Effector memory CD8-positive, alpha-beta T cell (primary cell): ENCODE measurements at regions not wholly inside any gene's neighbourhood (a gene's known extent, or its start where the extent isn't known, plus 50 kb on each side); places are given as distances from the start of the nearest gene placed in this dataset.
"Not testable (repeated sequence)": the region's sequence is repeated elsewhere in the genome, so short reads cannot be mapped to it uniquely, and the experiment has no call there.

Experiments
- ATAC-seq: fragments of 150-1000 bp; cut with Tn5 transposase; replicated peaks from 2 replicates; pipeline ENCODE4 v1.10.0; 2021; ENCODE audit warnings: mild to moderate bottlenecking, moderate library complexity
- DNase-seq, 3 experiments: peaks; one replicate each; pipeline ENCODE4 v3.0.0; 2021
- H3K27ac Mint-ChIP-seq, 2 donors: one replicate each; pipeline ENCODE4 v1.8.0; 2022; ENCODE audit warnings: mild to moderate bottlenecking in 2 of 2, mixed read lengths in 2 of 2, moderate library complexity in 2 of 2
- H3K27me3 Mint-ChIP-seq, 2 donors: one replicate each; pipeline ENCODE4 v1.8.0; 2022; ENCODE audit warnings: mixed read lengths in 2 of 2
- H3K36me3 Mint-ChIP-seq: one replicate; pipeline ENCODE4 v1.8.0; 2022; ENCODE audit warnings: mild to moderate bottlenecking, moderate library complexity, mixed read lengths; ENCODE audit not compliant: insufficient read depth
- H3K4me1 Mint-ChIP-seq, 2 donors: one replicate each; pipeline ENCODE4 v1.8.0; 2022; ENCODE audit warnings: low read depth in 2 of 2, mixed read lengths in 2 of 2
- H3K4me3 Mint-ChIP-seq, 2 donors: one replicate each; pipeline ENCODE4 v1.8.0; 2022; ENCODE audit warnings: mild to moderate bottlenecking in 2 of 2, mixed read lengths in 2 of 2, moderate library complexity in 2 of 2
- H3K9me3 Mint-ChIP-seq, 2 donors: one replicate each; pipeline ENCODE4 v1.8.0; 2022; ENCODE audit warnings: mixed read lengths in 2 of 2

DNA sequence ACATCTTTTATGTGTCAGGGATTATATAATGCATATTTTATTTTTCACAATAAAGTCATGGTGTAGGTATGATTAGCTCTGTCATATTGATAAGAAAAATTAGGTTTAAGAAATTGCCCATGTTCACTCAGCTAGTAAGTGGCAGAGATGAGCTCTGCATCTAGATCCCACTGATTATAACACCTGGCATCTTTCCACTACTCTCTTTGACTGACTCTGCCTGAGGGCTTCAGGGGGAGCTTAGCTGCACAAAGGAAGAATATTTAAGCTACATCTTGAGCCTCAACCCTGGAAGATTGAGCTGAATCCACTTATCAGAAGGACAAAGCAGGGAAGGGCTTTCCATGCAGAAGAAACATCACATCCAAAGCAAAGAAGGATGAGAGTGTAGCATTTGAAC is 190.4 kb downstream of the MIS18A start:
- no peak for ATAC-seq
- no peak for DNase-seq
- Mint-ChIP-seq H3K4me3 (no peak overlapping the region), H3K27ac (no peak overlapping the region), H3K4me1 (no peaks in the 10 kb centered on the region), H3K36me3 (no peaks in the 10 kb centered on the region), H3K9me3 (no peaks in the 10 kb centered on the region), H3K27me3 (peaks cover 12 to 39% of the 10 kb centered on the region in 2 donors)

DNA sequence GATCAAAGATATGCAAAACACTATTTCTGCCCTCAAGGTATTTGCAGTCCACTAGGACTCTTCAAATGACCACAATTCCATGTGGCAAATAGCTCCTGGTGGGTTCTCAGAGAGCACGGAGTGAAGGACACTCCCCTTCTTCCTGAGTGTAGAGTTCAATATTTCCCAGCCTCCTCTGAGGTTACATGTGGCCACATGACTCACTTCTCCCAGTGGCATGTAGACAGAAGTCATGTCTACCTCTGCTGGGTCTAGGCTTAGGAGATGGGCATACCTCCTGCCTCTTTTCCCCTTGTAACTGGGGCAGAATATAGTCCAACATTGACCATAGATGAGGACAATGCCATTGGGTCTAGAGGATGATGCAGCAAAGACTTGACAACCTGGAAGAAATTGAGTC is 191.4 kb downstream of the MIS18A start:
- Mint-ChIP-seq H3K4me1 (no peaks in the 10 kb centered on the region), H3K27me3 (peaks cover 8 to 39% of the 10 kb centered on the region in 2 donors), H3K27ac (no peak overlapping the region), H3K36me3 (no peaks in the 10 kb centered on the region), H3K4me3 (no peak overlapping the region), H3K9me3 (no peaks in the 10 kb centered on the region)
- DNase-seq (no peak), ATAC-seq (no peak)

DNA sequence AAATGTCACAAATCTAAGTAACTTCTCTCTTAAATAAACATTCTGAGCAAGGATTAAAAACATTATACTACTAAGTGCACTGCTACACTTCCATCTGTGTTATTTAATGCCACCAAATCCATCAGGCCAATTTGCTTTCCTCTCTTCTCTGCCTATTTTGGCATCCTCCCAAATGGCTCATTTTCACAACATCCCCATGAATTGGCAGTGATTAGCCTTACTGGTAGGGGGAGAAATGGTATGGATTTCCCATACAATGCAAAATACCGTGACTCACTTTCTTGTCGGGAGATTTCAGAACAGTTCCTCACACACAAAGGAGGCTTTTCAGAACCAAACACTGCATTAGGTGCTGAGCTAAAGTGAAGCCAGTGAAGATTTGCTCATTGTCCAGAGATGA is 195.7 kb downstream of the MIS18A start:
- H3K36me3 Mint-ChIP-seq: no peaks in the 10 kb centered on the region
- no peaks in the 10 kb centered on the region for H3K4me1 Mint-ChIP-seq
- DNase-seq (no peak), ATAC-seq (no peak)
- peaks cover 23 to 30% of the 10 kb centered on the region in 2 donors for H3K27me3 Mint-ChIP-seq
- no peak overlapping the region for H3K4me3 Mint-ChIP-seq
- no peaks in the 10 kb centered on the region for H3K9me3 Mint-ChIP-seq
- H3K27ac Mint-ChIP-seq: no peak overlapping the region

DNA sequence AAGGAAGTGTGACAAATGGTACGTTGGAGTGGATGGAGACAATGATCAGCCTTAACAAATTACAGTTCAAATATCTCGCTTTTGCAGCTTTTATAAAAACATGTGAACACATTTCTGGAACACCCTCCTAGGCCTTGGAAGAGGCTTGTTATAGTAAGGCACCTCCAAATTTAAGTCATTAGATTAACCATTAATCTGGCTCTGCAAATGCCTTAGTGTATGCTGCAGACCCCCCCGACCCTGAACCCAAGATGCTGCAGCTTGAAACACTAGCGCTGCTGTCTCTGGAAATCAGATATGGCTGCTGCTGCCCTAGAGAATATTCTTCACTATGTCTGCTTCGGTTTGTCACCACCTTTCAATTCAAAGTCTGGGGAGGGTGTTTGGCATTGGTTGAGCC is 196.4 kb downstream of the MIS18A start:
- H3K4me3 Mint-ChIP-seq: no peak overlapping the region
- H3K36me3 Mint-ChIP-seq: no peaks in the 10 kb centered on the region
- H3K9me3 Mint-ChIP-seq: no peaks in the 10 kb centered on the region
- peaks cover 23 to 30% of the 10 kb centered on the region in 2 donors for H3K27me3 Mint-ChIP-seq
- H3K4me1 Mint-ChIP-seq: no peaks in the 10 kb centered on the region
- H3K27ac Mint-ChIP-seq: no peak overlapping the region
- DNase-seq: no peak
- ATAC-seq: no peak

DNA sequence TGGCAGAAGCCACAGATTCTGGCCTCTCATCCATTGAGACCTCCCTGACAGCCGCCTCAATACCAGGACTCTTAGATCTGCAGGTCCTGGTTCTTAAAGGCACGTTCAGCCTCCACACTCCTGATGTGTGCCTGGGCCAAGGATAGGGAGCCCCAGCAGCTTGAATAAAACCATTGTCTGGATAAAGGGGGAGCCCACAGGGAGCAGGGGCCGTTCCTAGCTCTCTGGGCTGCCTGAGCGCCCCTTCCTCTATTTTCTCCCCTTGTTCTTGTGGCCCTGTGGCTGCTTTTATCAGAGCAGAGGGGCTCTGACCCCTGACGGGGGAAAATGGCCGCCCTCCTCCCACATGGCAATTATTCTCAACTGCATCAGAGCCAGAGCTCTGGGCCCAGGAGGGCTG is 200.8 kb downstream of the HUNK start:
- no peaks in the 10 kb centered on the region for H3K4me1 Mint-ChIP-seq
- no peak overlapping the region for H3K4me3 Mint-ChIP-seq
- ATAC-seq: no peak
- H3K27me3 Mint-ChIP-seq: peaks cover 7 to 21% of the 10 kb centered on the region in 2 donors
- H3K36me3 Mint-ChIP-seq: no peaks in the 10 kb centered on the region
- no peaks in the 10 kb centered on the region for H3K9me3 Mint-ChIP-seq
- H3K27ac Mint-ChIP-seq: no peak overlapping the region
- no peak for DNase-seq

DNA sequence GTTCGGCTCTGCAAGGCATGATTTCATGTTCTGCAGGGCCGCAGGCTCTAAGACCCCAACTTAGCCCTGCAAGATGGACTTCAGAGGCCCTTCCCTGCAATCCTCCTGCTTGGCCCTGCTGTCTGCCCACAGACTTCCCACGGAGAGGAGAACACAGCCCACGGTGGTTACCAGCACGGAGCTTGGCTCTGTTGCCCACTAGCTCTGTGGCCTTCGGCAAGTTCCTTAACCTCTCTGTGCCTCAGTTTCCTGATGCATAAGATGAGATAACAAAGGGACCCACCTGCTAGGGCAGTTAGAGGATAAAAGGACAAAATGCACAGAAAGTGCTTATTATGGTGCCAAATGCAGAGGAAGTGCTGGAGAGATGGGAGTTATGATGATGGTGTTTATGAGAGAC is 200.4 kb downstream of the HUNK start:
- no peak for DNase-seq
- Mint-ChIP-seq H3K27me3 (peaks cover 7 to 21% of the 10 kb centered on the region in 2 donors), H3K36me3 (no peaks in the 10 kb centered on the region), H3K4me1 (no peaks in the 10 kb centered on the region), H3K27ac (no peak overlapping the region), H3K9me3 (no peaks in the 10 kb centered on the region), H3K4me3 (no peak overlapping the region)
- ATAC-seq: no peak

DNA sequence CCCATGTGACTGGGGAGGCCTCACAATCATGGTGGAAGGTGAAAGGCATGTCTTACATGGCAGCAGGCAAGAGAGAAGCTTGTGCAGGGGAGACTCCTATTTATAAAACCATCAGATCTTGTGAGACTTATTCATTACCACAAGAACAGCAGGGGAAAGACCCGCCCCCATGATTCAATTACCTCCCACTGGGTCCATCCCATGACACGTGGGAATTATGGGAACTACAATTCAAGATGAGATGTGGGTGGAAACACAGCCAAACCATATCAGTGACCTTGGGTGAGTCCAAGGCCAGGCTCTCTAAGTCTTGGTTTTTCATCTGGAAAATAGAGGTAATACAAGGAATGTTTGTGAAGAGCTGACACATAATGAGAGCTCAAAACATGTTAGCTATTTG is 198.8 kb downstream of the HUNK start:
- peaks cover 7 to 30% of the 10 kb centered on the region in 2 donors for H3K27me3 Mint-ChIP-seq
- DNase-seq, ATAC-seq, H3K9me3 Mint-ChIP-seq, H3K27ac Mint-ChIP-seq, H3K4me3 Mint-ChIP-seq, H3K4me1 Mint-ChIP-seq, H3K36me3 Mint-ChIP-seq: not testable (repeated sequence)

DNA sequence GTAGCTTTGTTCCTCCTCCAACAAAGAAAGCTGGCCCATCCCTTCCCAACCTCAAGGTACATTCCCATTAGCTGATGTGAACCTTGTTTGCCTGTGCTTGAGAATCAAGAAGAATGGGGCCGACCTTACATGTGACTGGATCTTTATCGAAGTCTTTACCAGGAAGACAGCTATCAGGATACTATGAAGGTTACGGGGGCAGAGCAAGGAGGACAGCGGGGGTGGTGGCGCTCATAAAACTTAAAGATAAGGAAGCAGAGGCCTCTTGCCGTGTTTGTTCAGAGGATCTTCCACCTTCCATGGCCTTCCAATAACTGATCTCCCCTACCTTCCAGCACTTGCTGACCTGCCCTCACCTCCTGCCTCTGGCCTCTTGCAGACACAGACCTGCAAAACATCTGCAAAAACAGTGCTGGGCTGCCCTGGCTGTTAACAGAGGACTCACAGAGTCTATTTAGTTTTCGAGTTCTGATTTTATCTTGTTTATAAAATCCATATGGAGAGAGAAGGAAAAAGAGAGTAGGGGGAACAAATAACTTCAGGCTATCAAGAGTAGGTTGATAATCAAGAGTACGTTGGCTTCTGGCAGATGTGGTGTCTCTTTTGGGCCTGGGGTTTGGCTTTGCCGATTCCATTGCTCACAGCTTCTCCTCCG is 198.0 kb downstream of the HUNK start:
- Mint-ChIP-seq H3K27me3 (peaks cover 7 to 36% of the 10 kb centered on the region in 2 donors), H3K27ac (no peak overlapping the region), H3K4me3 (no peak overlapping the region), H3K36me3 (no peaks in the 10 kb centered on the region), H3K4me1 (no peaks in the 10 kb centered on the region), H3K9me3 (no peaks in the 10 kb centered on the region)
- ATAC-seq (no peak), DNase-seq (no peak)

DNA sequence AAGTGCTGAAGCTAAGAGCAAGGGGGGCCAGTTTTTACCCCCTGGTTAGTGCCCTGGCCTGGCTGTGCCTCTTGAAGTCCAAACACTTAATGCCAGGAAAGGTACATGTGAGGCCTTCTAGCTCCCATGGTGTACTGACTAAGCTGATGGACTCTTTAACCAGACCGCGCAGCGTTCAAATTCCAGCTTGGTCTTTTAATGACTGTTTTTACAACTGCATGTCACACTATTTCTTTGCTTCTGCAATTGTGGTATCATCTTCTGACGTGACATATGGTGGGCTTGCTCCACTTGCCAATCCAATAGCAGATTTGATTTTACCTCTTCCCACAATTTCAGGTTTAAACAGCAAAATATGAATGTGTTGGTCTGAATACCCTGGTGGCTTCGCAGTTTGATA is 197.3 kb downstream of the HUNK start:
- ATAC-seq (no peak), DNase-seq (no peak)
- Mint-ChIP-seq H3K4me3 (no peak overlapping the region), H3K9me3 (no peaks in the 10 kb centered on the region), H3K4me1 (no peaks in the 10 kb centered on the region), H3K27me3 (peaks cover 7 to 43% of the 10 kb centered on the region in 2 donors), H3K27ac (no peak overlapping the region), H3K36me3 (no peaks in the 10 kb centered on the region)

DNA sequence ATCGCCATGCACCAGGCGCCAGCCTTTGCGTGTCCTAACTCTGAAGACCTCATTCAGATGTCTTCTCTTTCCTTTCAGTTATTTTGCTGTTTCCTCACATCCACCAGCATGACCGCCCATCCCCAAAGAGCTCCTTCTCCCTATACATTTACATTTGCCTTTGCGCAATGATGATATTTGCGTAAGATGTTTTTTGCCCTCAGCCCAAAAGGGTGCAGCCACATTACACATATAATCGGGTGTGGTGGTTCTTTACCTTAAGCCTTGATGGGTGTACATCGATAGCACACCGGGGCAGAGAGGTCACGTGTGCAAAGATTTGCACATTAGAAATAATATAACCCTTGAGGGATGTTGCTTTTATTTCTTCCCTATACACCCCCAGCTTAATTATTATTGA is 192.8 kb downstream of the HUNK start:
- ATAC-seq (no peak), DNase-seq (no peak)
- Mint-ChIP-seq H3K4me3 (no peak overlapping the region), H3K27me3 (peaks cover under 1 to 34% of the 10 kb centered on the region in 2 donors), H3K9me3 (no peaks in the 10 kb centered on the region), H3K36me3 (no peaks in the 10 kb centered on the region), H3K4me1 (no peaks in the 10 kb centered on the region), H3K27ac (no peak overlapping the region)

DNA sequence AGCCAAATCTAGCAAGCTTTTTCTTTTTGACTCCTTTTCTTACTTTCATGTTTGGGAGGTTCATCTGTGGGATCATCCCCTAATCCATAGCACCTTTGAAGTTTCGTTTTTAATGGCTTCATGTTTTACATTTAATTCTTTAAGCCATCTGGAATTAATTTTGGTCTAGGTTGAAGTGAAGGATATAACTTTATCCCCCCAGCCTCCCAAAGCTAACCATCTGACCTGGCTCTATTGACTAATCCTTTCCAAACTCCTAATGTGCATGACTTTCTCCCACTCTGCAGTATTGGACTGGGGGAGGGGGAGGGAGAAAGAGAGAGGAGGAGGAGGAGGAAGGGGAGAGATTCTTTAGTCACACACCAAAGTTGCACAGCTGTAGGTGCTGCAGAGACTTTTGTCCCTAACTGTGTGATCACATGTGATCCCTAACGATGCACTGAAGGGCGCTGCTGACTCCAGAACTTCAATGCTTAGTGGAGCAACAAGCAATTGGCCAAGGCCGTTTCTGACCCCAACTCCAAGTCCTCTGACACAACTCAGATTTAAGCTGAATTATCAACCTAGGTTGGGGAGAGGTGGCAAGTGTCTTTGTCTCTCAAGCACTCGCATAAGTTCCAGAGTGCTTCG is 191.6 kb downstream of the HUNK start:
- DNase-seq (no peak), ATAC-seq (no peak)
- no peaks in the 10 kb centered on the region for H3K36me3 Mint-ChIP-seq
- no peak overlapping the region for H3K4me3 Mint-ChIP-seq
- H3K9me3 Mint-ChIP-seq: no peaks in the 10 kb centered on the region
- no peaks in the 10 kb centered on the region for H3K4me1 Mint-ChIP-seq
- H3K27me3 Mint-ChIP-seq: peaks cover 0 to 35% of the 10 kb centered on the region in 2 donors
- no peak overlapping the region for H3K27ac Mint-ChIP-seq

DNA sequence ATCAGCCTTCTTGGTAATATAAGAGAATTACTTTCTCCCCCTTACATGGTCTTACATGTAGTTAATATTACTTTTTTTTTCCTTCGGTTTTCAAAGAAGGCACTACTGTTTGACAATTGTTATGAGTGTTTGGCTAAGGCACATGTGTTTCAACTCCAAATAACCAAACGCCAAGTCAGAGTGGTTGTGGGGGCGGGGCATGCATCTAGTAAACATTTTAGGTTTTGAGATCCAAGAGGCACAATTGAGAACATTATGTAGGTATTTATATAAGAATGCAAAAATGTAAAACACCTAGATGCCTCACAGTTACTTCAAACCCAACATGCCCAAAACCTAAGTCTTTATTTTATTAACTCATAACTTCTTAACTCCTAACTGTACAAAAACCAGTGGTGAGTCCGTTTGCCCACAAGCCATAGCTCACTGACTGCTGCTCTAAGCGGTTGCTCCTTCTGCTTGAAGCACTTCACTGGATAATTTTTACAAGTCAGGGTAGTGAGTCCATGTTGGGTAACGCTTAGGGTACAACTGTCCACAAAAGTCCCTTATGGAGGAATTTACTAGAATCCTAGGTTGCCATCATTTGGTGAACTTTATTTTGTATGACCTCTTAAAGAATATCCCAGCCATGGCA is 189.9 kb downstream of the HUNK start:
- H3K36me3 Mint-ChIP-seq: no peaks in the 10 kb centered on the region

DNA sequence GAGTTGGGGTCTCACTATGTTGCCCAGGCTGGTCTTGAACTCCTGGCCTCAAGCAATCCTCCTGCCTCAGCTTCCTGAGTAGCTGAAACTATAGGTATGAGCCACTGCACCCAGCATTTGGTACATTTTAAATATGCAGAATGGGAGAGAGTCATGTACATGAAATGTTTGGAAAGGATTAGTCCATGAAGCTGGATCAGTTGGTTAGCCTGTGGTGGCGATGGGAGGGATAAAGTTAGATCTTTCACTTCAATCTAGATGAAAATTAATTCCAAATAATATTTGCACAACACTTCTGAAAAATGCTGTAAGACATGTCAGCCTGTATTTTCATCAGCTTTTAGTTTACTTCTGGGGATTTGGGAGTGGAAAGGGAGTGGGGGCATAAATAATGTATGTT is 188.9 kb downstream of the HUNK start:
- DNase-seq: no peak
- no peaks in the 10 kb centered on the region for H3K9me3 Mint-ChIP-seq
- no peak overlapping the region for H3K27ac Mint-ChIP-seq
- no peak overlapping the region for H3K4me3 Mint-ChIP-seq
- peaks cover 7 to 40% of the 10 kb centered on the region in 2 donors for H3K27me3 Mint-ChIP-seq
- ATAC-seq: no peak
- no peaks in the 10 kb centered on the region for H3K36me3 Mint-ChIP-seq
- no peaks in the 10 kb centered on the region for H3K4me1 Mint-ChIP-seq

More for the DNA sequence above, 189.9 kb downstream of the HUNK start:
- H3K27me3 Mint-ChIP-seq: peaks cover 6 to 43% of the 10 kb centered on the region in 2 donors
- no peak overlapping the region for H3K27ac Mint-ChIP-seq
- DNase-seq (no peak), ATAC-seq (no peak)
- no peaks in the 10 kb centered on the region for H3K4me1 Mint-ChIP-seq
- H3K9me3 Mint-ChIP-seq: no peaks in the 10 kb centered on the region
- no peak overlapping the region for H3K4me3 Mint-ChIP-seq

DNA sequence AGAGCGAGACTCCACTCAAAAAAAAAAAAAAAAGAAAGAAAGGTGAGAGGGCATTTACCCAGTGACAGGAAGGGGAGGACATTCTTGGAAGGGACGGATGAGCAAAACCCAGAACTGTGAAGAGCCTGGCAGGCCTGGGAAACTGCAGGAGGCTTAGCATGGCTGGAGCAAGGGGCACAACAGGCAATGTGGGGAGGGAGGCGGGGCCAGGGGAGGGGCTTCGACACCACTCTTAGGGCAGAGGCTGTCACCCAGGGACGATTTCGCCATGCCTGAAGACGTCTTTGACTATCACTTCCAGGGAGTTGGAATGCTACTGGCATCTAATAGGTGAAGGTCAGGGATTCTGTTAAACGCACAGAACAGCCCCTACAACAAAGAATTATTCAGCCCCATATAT is 184.0 kb downstream of the HUNK start:
- Mint-ChIP-seq H3K4me3 (no peak overlapping the region), H3K27ac (no peak overlapping the region), H3K36me3 (no peaks in the 10 kb centered on the region), H3K27me3 (peaks cover 14 to 47% of the 10 kb centered on the region in 2 donors), H3K9me3 (peaks cover 5 to 7% of the 10 kb centered on the region in 2 donors), H3K4me1 (no peaks in the 10 kb centered on the region)
- no peak for DNase-seq
- no peak for ATAC-seq
